MM.1S (cell line): ENCODE measurements at regions not wholly inside any gene's neighbourhood (a gene's known extent, or its start where the extent isn't known, plus 50 kb on each side); places are given as distances from the start of the nearest gene placed in this dataset.

Source experiments
- DNase-seq: peaks from one replicate; pipeline ENCODE4 v3.0.0-alpha.2; 2015
- H2AFZ ChIP-seq: fragments of 300-600 bp; sonication (generic); 2 replicates; pipeline ENCODE4 v1.6.0; 2016; ENCODE audit warnings: antibody characterized with exemption, low read length
- H3F3A ChIP-seq: fragments of 300-600 bp; sonication (generic); 2 replicates; pipeline ENCODE4 v1.6.1; 2016; ENCODE audit warnings: mild to moderate bottlenecking, antibody characterized with exemption, low read length, moderate library complexity, mixed read lengths; ENCODE audit not compliant: insufficient read depth
- H3K27ac ChIP-seq: fragments of 300-600 bp; sonication (generic); 2 replicates; pipeline ENCODE4 v1.5.1; 2016; ENCODE audit warnings: mild to moderate bottlenecking, low read length
- H3K27me3 ChIP-seq: fragments of 300-600 bp; sonication (generic); replicated peaks from 2 replicates; pipeline ENCODE4 v1.6.0; 2016; ENCODE audit warnings: low read length; ENCODE audit not compliant: insufficient read depth
- H3K36me3 ChIP-seq: fragments of 300-600 bp; sonication (generic); replicated peaks from 2 replicates; pipeline ENCODE4 v1.6.1; 2016; ENCODE audit warnings: mild to moderate bottlenecking, low read length, mixed read lengths; ENCODE audit not compliant: insufficient read depth
- H3K4me1 ChIP-seq: fragments of 300-600 bp; sonication (generic); 2 replicates; pipeline ENCODE4 v1.6.1; 2016; ENCODE audit warnings: low read length, mixed read lengths
- H3K4me2 ChIP-seq: fragments of 300-600 bp; sonication (generic); 2 replicates; pipeline ENCODE4 v1.6.0; 2016; ENCODE audit warnings: low read depth, low read length
- H3K4me3 ChIP-seq: fragments of 300-600 bp; sonication (generic); 2 replicates; pipeline ENCODE4 v1.5.1; 2016; ENCODE audit warnings: low read length, mixed read lengths
- H3K79me2 ChIP-seq: fragments of 300-600 bp; sonication (generic); 2 replicates; pipeline ENCODE4 v1.6.1; 2016; ENCODE audit warnings: mixed run types, low read length, mixed read lengths
- H3K9ac ChIP-seq: fragments of 300-600 bp; sonication (generic); 2 replicates; pipeline ENCODE4 v1.6.1; 2016; ENCODE audit warnings: low read length, mixed read lengths
- H3K9me2 ChIP-seq: fragments of 300-600 bp; sonication (generic); replicated peaks from 2 replicates; pipeline ENCODE4 v1.6.1; 2016; ENCODE audit warnings: mild to moderate bottlenecking, low read length, mixed read lengths; ENCODE audit not compliant: insufficient read depth
- H3K9me3 ChIP-seq: fragments of 300-600 bp; sonication (generic); replicated peaks from 2 replicates; pipeline ENCODE4 v1.6.1; 2016; ENCODE audit warnings: mild to moderate bottlenecking, low read length, mixed read lengths; ENCODE audit not compliant: insufficient read depth
- H4K20me1 ChIP-seq: fragments of 300-600 bp; sonication (generic); 2 replicates; pipeline ENCODE4 v1.6.1; 2016; ENCODE audit warnings: mild to moderate bottlenecking, low read length, moderate library complexity, mixed read lengths; ENCODE audit not compliant: insufficient read depth
- EZH2 ChIP-seq: fragments of 300-600 bp; sonication (generic); optimal IDR thresholded peaks from 2 replicates; pipeline ENCODE3; 2017; ENCODE audit warnings: low read depth, mild to moderate bottlenecking, antibody characterized with exemption, low read length, mixed read lengths
- EZH2phosphoT487 ChIP-seq: fragments of 300-600 bp; sonication (generic); IDR thresholded peaks from 2 replicates; pipeline ENCODE4 v1.6.1; 2018; ENCODE audit warnings: antibody characterized with exemption, low read length
- TF ChIP-seq, protein P1 (sequence below): fragments of 300-600 bp; sonication (generic); IDR thresholded peaks from 2 replicates; pipeline ENCODE4 v1.5.1; 2016; ENCODE audit warnings: antibody characterized with exemption, low read length, mixed read lengths

DNA sequence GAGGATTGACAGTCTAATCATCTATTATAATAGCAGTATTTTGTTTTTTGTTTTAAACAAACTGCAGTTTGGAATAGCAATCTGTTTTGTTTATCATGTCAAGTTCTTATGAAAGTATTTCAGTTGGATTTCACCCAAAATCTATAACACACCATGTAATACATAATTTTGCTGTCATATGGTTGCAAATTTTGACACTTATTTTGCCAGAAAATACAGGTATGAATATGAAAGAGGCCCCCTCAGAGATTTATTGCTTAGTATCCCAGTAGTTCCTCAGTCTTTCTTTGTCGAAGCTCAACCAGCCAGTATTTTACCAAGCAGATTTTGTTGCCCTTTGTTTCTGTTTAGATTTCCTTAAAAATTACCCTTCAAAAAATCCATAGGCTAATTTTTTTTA lies 317.5 kb upstream of the CXADR start:
- Histone ChIP-seq H4K20me1 (no peaks in the 10 kb centered on the region), H3K36me3 (no peaks in the 10 kb centered on the region), H2AFZ (no peak overlapping the region), H3K4me3 (no peak overlapping the region), H3K9me2 (no peaks in the 10 kb centered on the region), H3K4me2 (no peak overlapping the region), H3K9me3 (no peaks in the 10 kb centered on the region), H3K27ac (no peak overlapping the region), H3K27me3 (no peaks in the 10 kb centered on the region), H3F3A (no peaks in the 10 kb centered on the region), H3K79me2 (no peaks in the 10 kb centered on the region), H3K4me1 (no peaks in the 10 kb centered on the region), H3K9ac (no peak overlapping the region)
- TF ChIP-seq EZH2phosphoT487 (no peak), EZH2 (no peak)
- TF ChIP-seq, protein P1, sequence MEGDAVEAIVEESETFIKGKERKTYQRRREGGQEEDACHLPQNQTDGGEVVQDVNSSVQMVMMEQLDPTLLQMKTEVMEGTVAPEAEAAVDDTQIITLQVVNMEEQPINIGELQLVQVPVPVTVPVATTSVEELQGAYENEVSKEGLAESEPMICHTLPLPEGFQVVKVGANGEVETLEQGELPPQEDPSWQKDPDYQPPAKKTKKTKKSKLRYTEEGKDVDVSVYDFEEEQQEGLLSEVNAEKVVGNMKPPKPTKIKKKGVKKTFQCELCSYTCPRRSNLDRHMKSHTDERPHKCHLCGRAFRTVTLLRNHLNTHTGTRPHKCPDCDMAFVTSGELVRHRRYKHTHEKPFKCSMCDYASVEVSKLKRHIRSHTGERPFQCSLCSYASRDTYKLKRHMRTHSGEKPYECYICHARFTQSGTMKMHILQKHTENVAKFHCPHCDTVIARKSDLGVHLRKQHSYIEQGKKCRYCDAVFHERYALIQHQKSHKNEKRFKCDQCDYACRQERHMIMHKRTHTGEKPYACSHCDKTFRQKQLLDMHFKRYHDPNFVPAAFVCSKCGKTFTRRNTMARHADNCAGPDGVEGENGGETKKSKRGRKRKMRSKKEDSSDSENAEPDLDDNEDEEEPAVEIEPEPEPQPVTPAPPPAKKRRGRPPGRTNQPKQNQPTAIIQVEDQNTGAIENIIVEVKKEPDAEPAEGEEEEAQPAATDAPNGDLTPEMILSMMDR = no peak
- DNase-seq = no peak

DNA sequence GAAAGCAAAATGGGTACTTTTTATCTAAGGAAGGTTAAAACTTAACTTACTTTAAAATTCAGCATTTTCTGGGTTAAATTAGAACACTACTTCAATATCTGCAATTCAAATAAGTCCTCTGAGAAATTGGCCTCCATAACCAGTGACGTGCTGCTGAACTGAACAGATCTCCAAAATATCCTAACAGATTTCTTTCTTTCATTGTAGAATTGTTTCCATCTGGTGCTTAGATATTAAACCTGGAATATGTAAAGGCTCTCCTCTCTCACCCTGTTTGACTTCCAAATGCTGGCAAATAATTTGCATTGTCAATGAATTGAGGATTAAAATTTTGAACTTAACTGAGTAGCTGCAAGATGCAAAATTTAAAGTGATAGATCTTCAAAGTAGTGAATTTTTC lies 316.9 kb upstream of the CXADR start:
- H2AFZ ChIP-seq = no peak overlapping the region
- TF ChIP-seq EZH2phosphoT487 (no peak), EZH2 (no peak)
- TF ChIP-seq, protein P1 = no peak
- no peaks in the 10 kb centered on the region for H3K4me1 ChIP-seq
- no peaks in the 10 kb centered on the region for H3K36me3 ChIP-seq
- no peaks in the 10 kb centered on the region for H4K20me1 ChIP-seq
- no peak overlapping the region for H3K4me2 ChIP-seq
- DNase-seq = no peak
- no peak overlapping the region for H3K27ac ChIP-seq
- H3K9me2 ChIP-seq = no peaks in the 10 kb centered on the region
- no peaks in the 10 kb centered on the region for H3K79me2 ChIP-seq
- no peaks in the 10 kb centered on the region for H3K27me3 ChIP-seq
- no peak overlapping the region for H3K9ac ChIP-seq
- no peak overlapping the region for H3K4me3 ChIP-seq
- H3F3A ChIP-seq = no peaks in the 10 kb centered on the region
- no peaks in the 10 kb centered on the region for H3K9me3 ChIP-seq

DNA sequence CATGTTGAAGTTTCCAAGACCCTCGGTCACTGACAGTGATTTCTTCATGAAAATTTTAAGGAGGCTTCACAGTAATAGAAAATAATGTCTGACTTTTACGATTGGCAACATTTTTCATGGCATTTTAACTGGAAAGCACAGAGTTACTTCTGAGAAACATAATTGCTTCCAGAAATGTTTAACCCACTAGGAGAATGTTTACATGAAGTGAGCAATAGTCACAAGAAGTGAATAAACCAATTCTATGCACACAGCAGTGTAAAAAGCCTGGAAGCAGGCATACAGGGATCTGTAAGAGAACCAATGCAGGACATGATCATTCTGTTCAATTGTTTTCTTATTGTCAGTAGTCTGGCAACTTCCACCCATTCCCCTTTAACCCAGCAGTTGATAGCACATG lies 316.2 kb upstream of the CXADR start:
- no peak overlapping the region for H3K4me2 ChIP-seq
- no peaks in the 10 kb centered on the region for H4K20me1 ChIP-seq
- H3K79me2 ChIP-seq = no peaks in the 10 kb centered on the region
- no peak overlapping the region for H2AFZ ChIP-seq
- no peak overlapping the region for H3K9ac ChIP-seq
- no peaks in the 10 kb centered on the region for H3K4me1 ChIP-seq
- H3F3A ChIP-seq = no peaks in the 10 kb centered on the region
- DNase-seq = no peak
- no peak overlapping the region for H3K4me3 ChIP-seq
- no peaks in the 10 kb centered on the region for H3K9me2 ChIP-seq
- TF ChIP-seq, protein P1 = no peak
- TF ChIP-seq EZH2phosphoT487 = no peak
- H3K36me3 ChIP-seq = no peaks in the 10 kb centered on the region
- no peaks in the 10 kb centered on the region for H3K27me3 ChIP-seq
- H3K27ac ChIP-seq = no peak overlapping the region
- H3K9me3 ChIP-seq = no peaks in the 10 kb centered on the region
